Ovary (tissue), 3 donors: ENCODE measurements at regions not wholly inside any gene's neighbourhood (a gene's known extent, or its start where the extent isn't known, plus 50 kb on each side); places are given as distances from the start of the nearest gene placed in this dataset.

Experiments
- CTCF ChIP-seq, 3 donors: fragments of 450-650 bp in 2 of 3; fragments of 200-600 bp in 1 of 3; IDR thresholded peaks; one replicate each; pipeline versions ENCODE4 v1.5.1 to v1.8.0; 2016 to 2022; ENCODE audit warnings: antibody characterized with exemption in 3 of 3, mild to moderate bottlenecking in 1 of 3
- POLR2A ChIP-seq: fragments of 450-650 bp; IDR thresholded peaks from one replicate; pipeline ENCODE4 v1.6.1; 2017; ENCODE audit warnings: antibody characterized with exemption, mild to moderate bottlenecking, moderate library complexity
- donor health status: DM: no; HTN: no; CAD: no.

DNA sequence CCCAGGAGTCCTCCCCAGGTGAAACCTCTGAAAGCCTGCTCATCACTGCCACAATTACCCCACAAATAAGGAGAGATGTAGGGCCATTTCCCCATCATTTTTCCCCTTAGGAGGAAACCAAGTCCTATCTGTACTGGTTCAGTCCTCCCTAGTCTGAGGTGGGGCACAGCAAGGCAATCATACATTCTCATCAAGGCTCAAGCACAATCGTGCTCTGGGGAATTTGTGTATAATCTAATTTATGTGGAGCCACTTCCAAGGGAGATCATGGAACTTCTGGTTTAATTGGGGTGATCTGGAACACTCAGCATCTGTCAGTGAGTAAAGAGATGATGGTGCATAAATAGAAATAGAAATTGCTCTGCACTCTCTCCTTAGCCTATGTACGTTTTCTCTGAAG is 546.9 kb downstream of the IGSF11 start:
- no peak for TF ChIP-seq POLR2A
- no peak for TF ChIP-seq CTCF (IDR thresholded peaks at IDR 0.05)
